Kidney epithelial cell (primary cell): ENCODE measurements at regions not wholly inside any gene's neighbourhood (a gene's known extent, or its start where the extent isn't known, plus 50 kb on each side); places are given as distances from the start of the nearest gene placed in this dataset.

ENCODE experiments used
- DNase-seq: peaks from one replicate; pipeline ENCODE4 v3.0.0-alpha.2; 2010; ENCODE audit warnings: low read depth
- H3K27me3 ChIP-seq: 2 replicates; pipeline ENCODE4 v1.6.0; 2011; ENCODE audit warnings: low read length; ENCODE audit not compliant: control insufficient read depth, insufficient read depth
- H3K36me3 ChIP-seq: 2 replicates; pipeline ENCODE4 v1.5.1; 2011; ENCODE audit warnings: low read length; ENCODE audit not compliant: control insufficient read depth, insufficient read depth
- H3K4me3 ChIP-seq: 2 replicates; pipeline ENCODE4 v1.5.1; 2011; ENCODE audit warnings: low read depth, mild to moderate bottlenecking, control low read depth, low read length
- CTCF ChIP-seq: IDR thresholded peaks from 2 replicates; pipeline ENCODE4 v1.5.1; 2011; ENCODE audit warnings: mild to moderate bottlenecking, moderate library complexity, low read length, control low read depth, inconsistent platforms; ENCODE audit not compliant: insufficient read depth, poor library complexity, severe bottlenecking

GRCh38 chr13:103557878-103558277, 491.7 kb upstream of the SLC10A2 start:
- H3K4me3 ChIP-seq, result no peak overlapping the region
- no peaks in the 10 kb centered on the region for H3K36me3 ChIP-seq
- TF ChIP-seq CTCF, result no peak
- DNase-seq, result no peak
- H3K27me3 ChIP-seq, result no peaks in the 10 kb centered on the region

- Histone ChIP-seq H3K27me3 (no peaks in the 10 kb centered on the region), H3K4me3 (no peak overlapping the region), H3K36me3 (no peaks in the 10 kb centered on the region)
- TF ChIP-seq CTCF, result no peak
- DNase-seq, result no peak
These were observed 490.5 kb upstream of the SLC10A2 start for GRCh38 chr13:103556681-103557080.

- DNase-seq, result no peak
- no peak for TF ChIP-seq CTCF
- no peaks in the 10 kb centered on the region for H3K36me3 ChIP-seq
- no peak overlapping the region for H3K4me3 ChIP-seq
- H3K27me3 ChIP-seq, result no peaks in the 10 kb centered on the region
These were observed 481.7 kb upstream of the SLC10A2 start for GRCh38 chr13:103547914-103548313.

GRCh38 chr13:103546271-103546670, 480.1 kb upstream of the SLC10A2 start:
- no peaks in the 10 kb centered on the region for H3K36me3 ChIP-seq
- H3K4me3 ChIP-seq, result no peak overlapping the region
- H3K27me3 ChIP-seq, result no peaks in the 10 kb centered on the region
- no peak for DNase-seq
- TF ChIP-seq CTCF, result no peak

- no peak for TF ChIP-seq CTCF
These were observed 476.4 kb upstream of the SLC10A2 start for GRCh38 chr13:103542648-103543047.

GRCh38 chr13:103540382-103540765, 474.2 kb upstream of the SLC10A2 start:
- no peak for TF ChIP-seq CTCF

More at GRCh38 chr13:103542648-103543047, 476.4 kb upstream of the SLC10A2 start:
- H3K27me3 ChIP-seq, result no peaks in the 10 kb centered on the region
- no peaks in the 10 kb centered on the region for H3K36me3 ChIP-seq
- H3K4me3 ChIP-seq, result no peak overlapping the region
- no peak for DNase-seq

More at GRCh38 chr13:103540382-103540765, 474.2 kb upstream of the SLC10A2 start:
- Histone ChIP-seq H3K36me3 (no peaks in the 10 kb centered on the region), H3K4me3 (no peak overlapping the region), H3K27me3 (no peaks in the 10 kb centered on the region)
- DNase-seq, result no peak
